HFFc6 (cell line): ENCODE measurements at regions not wholly inside any gene's neighbourhood (a gene's known extent, or its start where the extent isn't known, plus 50 kb on each side); places are given as distances from the start of the nearest gene placed in this dataset.

Experiments used
- DNase-seq: peaks from one replicate; pipeline ENCODE4 v3.0.0-alpha.2; 2018
- H3K27ac Mint-ChIP-seq: 2 replicates; pipeline ENCODE4 v1.8.0; 2020; ENCODE audit warnings: mild to moderate bottlenecking, mixed read lengths
- H3K27me3 Mint-ChIP-seq: 2 replicates; pipeline ENCODE4 v1.8.0; 2021; ENCODE audit warnings: mild to moderate bottlenecking, moderate library complexity, mixed read lengths; ENCODE audit not compliant: insufficient read depth
- H3K36me3 Mint-ChIP-seq: 2 replicates; pipeline ENCODE4 v1.8.0; 2021; ENCODE audit warnings: low read depth, mixed read lengths
- H3K4me1 Mint-ChIP-seq: 2 replicates; pipeline ENCODE4 v1.8.0; 2020; ENCODE audit warnings: low read depth, mixed read lengths
- H3K4me3 Mint-ChIP-seq: 2 replicates; pipeline ENCODE4 v1.8.0; 2020; ENCODE audit warnings: mild to moderate bottlenecking, moderate library complexity, mixed read lengths
- H3K9me3 Mint-ChIP-seq: 2 replicates; pipeline ENCODE4 v1.8.0; 2020; ENCODE audit warnings: mild to moderate bottlenecking, mixed read lengths
- TF ChIP-seq, protein P1 (sequence below): fragments of 200-600 bp; sonication (generic); IDR thresholded peaks from 2 replicates; pipeline ENCODE4 v1.5.0; 2021; ENCODE audit warnings: antibody characterized with exemption, mild to moderate bottlenecking

DNA sequence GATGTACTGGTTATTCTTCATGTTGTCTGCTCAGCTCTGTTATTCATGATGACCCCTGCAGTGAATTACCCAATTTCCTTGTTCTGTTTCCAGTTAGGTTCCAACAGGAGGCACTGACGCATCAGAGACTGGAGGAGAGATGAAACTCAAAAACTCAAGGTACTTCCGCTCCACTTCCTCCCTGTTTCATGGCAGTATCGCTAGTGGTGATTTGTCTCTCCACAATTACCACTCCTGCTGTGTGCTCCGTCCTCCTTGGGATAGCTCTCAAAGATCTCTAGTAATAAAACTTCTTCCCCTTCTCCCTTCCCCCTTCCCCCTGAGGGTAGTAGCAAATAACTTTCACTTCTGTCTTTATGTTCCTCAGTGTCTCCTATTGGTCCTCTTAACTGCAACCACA lies 107.4 kb upstream of the ABCB5 start:
- no peak for DNase-seq
- H3K9me3 Mint-ChIP-seq: peaks cover 40% of the 10 kb centered on the region
- no peaks in the 10 kb centered on the region for H3K36me3 Mint-ChIP-seq
- H3K4me1 Mint-ChIP-seq: no peaks in the 10 kb centered on the region
- no peaks in the 10 kb centered on the region; the same call in 1 of the 2 replicates for H3K27me3 Mint-ChIP-seq
- no peak overlapping the region for H3K4me3 Mint-ChIP-seq
- TF ChIP-seq, protein P1, sequence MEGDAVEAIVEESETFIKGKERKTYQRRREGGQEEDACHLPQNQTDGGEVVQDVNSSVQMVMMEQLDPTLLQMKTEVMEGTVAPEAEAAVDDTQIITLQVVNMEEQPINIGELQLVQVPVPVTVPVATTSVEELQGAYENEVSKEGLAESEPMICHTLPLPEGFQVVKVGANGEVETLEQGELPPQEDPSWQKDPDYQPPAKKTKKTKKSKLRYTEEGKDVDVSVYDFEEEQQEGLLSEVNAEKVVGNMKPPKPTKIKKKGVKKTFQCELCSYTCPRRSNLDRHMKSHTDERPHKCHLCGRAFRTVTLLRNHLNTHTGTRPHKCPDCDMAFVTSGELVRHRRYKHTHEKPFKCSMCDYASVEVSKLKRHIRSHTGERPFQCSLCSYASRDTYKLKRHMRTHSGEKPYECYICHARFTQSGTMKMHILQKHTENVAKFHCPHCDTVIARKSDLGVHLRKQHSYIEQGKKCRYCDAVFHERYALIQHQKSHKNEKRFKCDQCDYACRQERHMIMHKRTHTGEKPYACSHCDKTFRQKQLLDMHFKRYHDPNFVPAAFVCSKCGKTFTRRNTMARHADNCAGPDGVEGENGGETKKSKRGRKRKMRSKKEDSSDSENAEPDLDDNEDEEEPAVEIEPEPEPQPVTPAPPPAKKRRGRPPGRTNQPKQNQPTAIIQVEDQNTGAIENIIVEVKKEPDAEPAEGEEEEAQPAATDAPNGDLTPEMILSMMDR: no peak
- no peak overlapping the region for H3K27ac Mint-ChIP-seq

DNA sequence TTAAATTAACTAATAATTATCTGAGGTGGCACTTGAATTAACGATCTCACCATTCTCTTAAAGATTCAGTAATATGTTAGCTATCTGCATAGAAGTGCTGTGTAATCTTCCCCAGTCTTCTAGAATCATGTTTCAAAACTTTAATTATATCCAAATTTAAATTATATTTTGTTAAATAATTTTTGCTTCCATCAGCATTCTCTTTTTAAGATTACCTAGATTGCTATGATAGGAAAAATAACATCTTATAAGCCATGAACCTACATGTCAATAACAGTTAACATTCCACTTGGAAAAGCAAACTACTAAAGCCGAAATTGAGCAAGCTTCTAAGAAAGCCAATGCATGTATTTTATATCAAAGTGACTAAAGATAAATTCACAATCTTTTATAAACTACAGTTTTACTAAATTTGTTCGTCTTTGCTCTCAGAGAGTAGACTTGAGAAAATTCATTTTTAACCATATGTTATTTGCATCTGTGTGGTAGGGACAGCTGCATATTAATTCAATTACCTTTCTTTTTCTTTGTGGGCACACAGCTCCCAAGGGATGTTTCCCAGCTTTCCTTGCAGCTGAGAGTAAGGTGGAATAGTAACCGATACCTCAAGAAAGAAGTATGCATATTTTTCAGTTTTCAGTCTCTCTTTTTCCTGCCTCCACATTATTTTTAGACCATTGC lies 105.4 kb upstream of the ABCB5 start:
- H3K27me3 Mint-ChIP-seq: no peaks in the 10 kb centered on the region; the same call in 1 of the 2 replicates
- H3K36me3 Mint-ChIP-seq: no peaks in the 10 kb centered on the region
- DNase-seq: no peak
- H3K27ac Mint-ChIP-seq: no peak overlapping the region
- peaks cover 39% of the 10 kb centered on the region for H3K9me3 Mint-ChIP-seq
- H3K4me1 Mint-ChIP-seq: no peaks in the 10 kb centered on the region
- H3K4me3 Mint-ChIP-seq: no peak overlapping the region
- TF ChIP-seq, protein P1: no peak

DNA sequence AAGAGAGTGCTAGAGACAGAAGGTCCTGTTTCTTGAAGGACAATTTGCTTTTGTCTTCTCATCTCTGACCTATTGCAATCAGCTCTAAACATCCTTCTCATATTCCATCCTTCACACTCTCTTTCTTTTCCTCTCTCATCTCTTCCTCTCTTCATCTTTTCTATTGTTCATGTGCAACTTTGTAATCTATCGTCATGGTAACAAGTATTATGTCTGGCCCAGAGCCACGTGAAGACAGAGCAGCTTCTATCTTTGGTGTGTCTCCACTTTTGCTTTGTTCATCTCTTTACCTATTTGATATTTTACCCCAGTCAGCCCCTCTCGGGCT lies 104.9 kb upstream of the ABCB5 start:
- TF ChIP-seq, protein P1: no peak
- H3K27ac Mint-ChIP-seq: no peak overlapping the region
- no peaks in the 10 kb centered on the region for H3K36me3 Mint-ChIP-seq
- H3K9me3 Mint-ChIP-seq: peaks cover 36% of the 10 kb centered on the region
- no peaks in the 10 kb centered on the region; the same call in 1 of the 2 replicates for H3K27me3 Mint-ChIP-seq
- H3K4me1 Mint-ChIP-seq: no peaks in the 10 kb centered on the region
- no peak for DNase-seq
- no peak overlapping the region for H3K4me3 Mint-ChIP-seq

DNA sequence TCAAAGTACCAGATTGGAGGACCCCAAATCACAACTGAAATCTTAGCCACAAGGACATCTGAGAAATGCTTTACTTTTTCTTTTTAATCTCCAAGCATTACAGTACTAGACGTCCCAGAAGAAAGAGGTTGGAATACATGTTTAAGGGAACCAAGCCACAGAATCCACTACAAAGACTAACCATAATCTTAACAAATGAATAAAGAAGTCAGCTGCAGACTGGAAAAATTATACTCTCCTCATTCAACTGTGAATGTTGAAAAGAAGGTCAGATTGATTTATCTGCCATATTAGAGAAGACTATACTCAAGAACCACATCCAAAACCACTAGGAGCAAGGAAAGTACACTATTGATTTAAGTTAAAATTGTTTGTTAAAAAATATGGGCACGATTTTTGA lies 102.1 kb upstream of the ABCB5 start:
- H3K27ac Mint-ChIP-seq: no peak overlapping the region
- no peak overlapping the region for H3K4me3 Mint-ChIP-seq
- TF ChIP-seq, protein P1: no peak
- no peak for DNase-seq
- H3K27me3 Mint-ChIP-seq: no peaks in the 10 kb centered on the region; the same call in 1 of the 2 replicates
- no peaks in the 10 kb centered on the region for H3K36me3 Mint-ChIP-seq
- peaks cover 26% of the 10 kb centered on the region for H3K9me3 Mint-ChIP-seq
- no peaks in the 10 kb centered on the region for H3K4me1 Mint-ChIP-seq

DNA sequence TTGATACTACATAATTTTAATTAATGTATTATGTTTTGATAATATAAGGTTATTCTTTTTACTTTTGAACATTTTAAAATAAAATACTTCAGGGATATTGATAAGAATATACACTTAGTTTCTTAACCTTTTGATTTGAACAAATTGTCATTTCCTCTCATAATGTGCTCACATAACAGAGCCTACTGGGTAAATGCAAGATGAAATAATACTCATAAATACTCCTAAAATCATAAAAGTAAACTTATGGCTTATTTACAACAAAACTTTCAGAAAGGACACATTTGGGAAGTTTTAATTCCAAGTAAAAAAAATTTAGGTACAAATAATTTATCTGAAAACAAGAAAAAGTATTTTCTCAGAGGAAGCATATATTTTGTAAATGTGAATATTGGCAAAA lies 101.6 kb upstream of the ABCB5 start:
- Mint-ChIP-seq H3K9me3 (peaks cover 24% of the 10 kb centered on the region), H3K4me1 (no peaks in the 10 kb centered on the region), H3K4me3 (no peak overlapping the region), H3K27ac (no peak overlapping the region), H3K27me3 (no peaks in the 10 kb centered on the region; the same call in 1 of the 2 replicates), H3K36me3 (no peaks in the 10 kb centered on the region)
- TF ChIP-seq, protein P1: no peak
- no peak for DNase-seq
